Liver (tissue), 8 donors: ENCODE measurements at regions not wholly inside any gene's neighbourhood (a gene's known extent, or its start where the extent isn't known, plus 50 kb on each side); places are given as distances from the start of the nearest gene placed in this dataset.
"Not testable (repeated sequence)": the region's sequence is repeated elsewhere in the genome, so short reads cannot be mapped to it uniquely, and the experiment has no call there.

ENCODE experiments used
- DNase-seq: peaks from one replicate; pipeline ENCODE4 v3.0.0-alpha.2; 2017; ENCODE audit warnings: low spot score
- H3K27ac ChIP-seq, 2 donors: one replicate each; pipeline ENCODE4 v1.7.0; 2013; ENCODE audit warnings: inconsistent platforms in 2 of 2, low read length in 2 of 2, control low read depth in 1 of 2, low read depth in 1 of 2, mild to moderate bottlenecking in 1 of 2
- H3K27me3 ChIP-seq, 4 donors: one replicate each; pipeline versions ENCODE4 v1.6.1 to v1.7.0; 2013; ENCODE audit warnings: low read length in 3 of 4, inconsistent platforms in 1 of 4, mild to moderate bottlenecking in 1 of 4, moderate library complexity in 1 of 4; ENCODE audit not compliant: control insufficient read depth in 4 of 4, insufficient read depth in 4 of 4
- H3K36me3 ChIP-seq, 4 donors: one replicate each; pipeline versions ENCODE4 v1.6.1 to v1.7.0; 2013; ENCODE audit warnings: low read length in 3 of 4, mild to moderate bottlenecking in 3 of 4, low read depth in 1 of 4, moderate library complexity in 1 of 4; ENCODE audit not compliant: control insufficient read depth in 4 of 4, insufficient read depth in 3 of 4
- H3K4me1 ChIP-seq, 4 donors: one replicate each; pipeline versions ENCODE4 v1.6.1 to v1.7.0; 2013; ENCODE audit warnings: low read length in 3 of 4, mild to moderate bottlenecking in 3 of 4, moderate library complexity in 1 of 4; ENCODE audit not compliant: control insufficient read depth in 4 of 4, insufficient read depth in 4 of 4
- H3K4me3 ChIP-seq, 3 donors: one replicate each; pipeline versions ENCODE4 v1.6.1 to v1.7.0; 2013; ENCODE audit warnings: low read length in 3 of 3, control low read depth in 1 of 3, low read depth in 1 of 3, mild to moderate bottlenecking in 1 of 3
- H3K9ac ChIP-seq, 2 donors: one replicate each; pipeline ENCODE4 v1.7.0; 2013; ENCODE audit warnings: low read length in 2 of 2, mild to moderate bottlenecking in 2 of 2, moderate library complexity in 2 of 2, control low read depth in 1 of 2, low read depth in 1 of 2
- H3K9me3 ChIP-seq, 4 donors: one replicate each; pipeline versions ENCODE4 v1.6.1 to v1.7.0; 2013; ENCODE audit warnings: low read length in 3 of 4; ENCODE audit not compliant: control insufficient read depth in 4 of 4
- ATF3 ChIP-seq: IDR thresholded peaks from 2 replicates; pipeline ENCODE4 v1.6.1; 2016; ENCODE audit warnings: antibody characterized with exemption
- CTCF ChIP-seq: fragments of 150-350 bp; IDR thresholded peaks from 2 replicates; pipeline ENCODE4 v1.5.1; 2017; ENCODE audit warnings: improper control_type of control experiment, low read depth, low read length; ENCODE audit not compliant: missing input control
- EGR1 ChIP-seq, 2 donors: IDR thresholded peaks; 2 replicates each; pipeline ENCODE4 v1.6.1; 2016 to 2018; ENCODE audit warnings: antibody characterized with exemption in 2 of 2, low read depth in 2 of 2
- FOXA1 ChIP-seq: IDR thresholded peaks from 2 replicates; pipeline ENCODE4 v1.6.1; 2016; ENCODE audit warnings: antibody characterized with exemption
- FOXA2 ChIP-seq: IDR thresholded peaks from 2 replicates; pipeline ENCODE4 v1.6.1; 2016; ENCODE audit warnings: antibody characterized with exemption
- GABPA ChIP-seq, 2 donors: IDR thresholded peaks in 1 of 2; conservative IDR thresholded peaks in 1 of 2; 2 replicates each; pipeline ENCODE4 v1.6.1; 2016; ENCODE audit warnings: antibody characterized with exemption in 2 of 2, mild to moderate bottlenecking in 1 of 2, moderate library complexity in 1 of 2
- HNF4A ChIP-seq, 2 donors: conservative IDR thresholded peaks; 2 replicates each; pipeline ENCODE4 v1.6.1; 2016; ENCODE audit warnings: antibody characterized with exemption in 2 of 2, mild to moderate bottlenecking in 2 of 2
- RAD21 ChIP-seq, 2 donors: IDR thresholded peaks; 2 replicates each; pipeline ENCODE4 v1.6.1; 2016; ENCODE audit warnings: antibody characterized with exemption in 2 of 2, mild to moderate bottlenecking in 2 of 2
- REST ChIP-seq: IDR thresholded peaks from 2 replicates; pipeline ENCODE4 v1.6.1; 2016; ENCODE audit warnings: antibody characterized with exemption, mild to moderate bottlenecking
- RXRA ChIP-seq, 2 donors: IDR thresholded peaks; 2 replicates each; pipeline ENCODE4 v1.6.1; 2017 to 2018; ENCODE audit warnings: antibody characterized with exemption in 2 of 2, mild to moderate bottlenecking in 1 of 2
- SP1 ChIP-seq: IDR thresholded peaks from 2 replicates; pipeline ENCODE4 v1.6.1; 2018; ENCODE audit warnings: antibody characterized with exemption, mild to moderate bottlenecking
- TAF1 ChIP-seq: conservative IDR thresholded peaks from 2 replicates; pipeline ENCODE4 v1.6.1; 2016; ENCODE audit warnings: antibody characterized with exemption, mild to moderate bottlenecking
- YY1 ChIP-seq: IDR thresholded peaks from 2 replicates; pipeline ENCODE4 v1.6.1; 2016; ENCODE audit warnings: antibody characterized with exemption, mild to moderate bottlenecking
- ZBTB33 ChIP-seq: IDR thresholded peaks from 2 replicates; pipeline ENCODE4 v1.6.1; 2016; ENCODE audit warnings: antibody characterized with exemption
- WGBS: extraction: QIAGEN DNeasy Blood & Tissue Kit; methylation state at CpG from one replicate; pipeline ENCODE4 v1.1.7; 2013; 5-methylcytosine and 5-hydroxymethylcytosine counted together
- donor health status: healthy.
- donor health status: healthy.
- donor health status: healthy.
- donor health status: healthy.
- donor health status: healthy.

- WGBS, result 70% methylated on average over 18 of the region's 18 CpGs
- Histone ChIP-seq H3K9me3 (peaks cover 0 to 3% (median 0%) of the 10 kb centered on the region in 4 donors), H3K4me3 (no peak overlapping the region), H3K36me3 (no peaks in the 10 kb centered on the region), H3K27me3 (no peaks in the 10 kb centered on the region), H3K27ac (no peak overlapping the region), H3K4me1 (no peaks in the 10 kb centered on the region), H3K9ac (no peak overlapping the region)
- TF ChIP-seq ATF3, result no peak
- no peak for TF ChIP-seq HNF4A (conservative IDR thresholded peaks at IDR 0.05)
- no peak for TF ChIP-seq RXRA (IDR thresholded peaks at IDR 0.05)
- no peak for TF ChIP-seq EGR1 (IDR thresholded peaks at IDR 0.05; ENCODE audit: low read depth in 2 of 2)
- TF ChIP-seq FOXA1, result no peak
- no peak for TF ChIP-seq REST
- TF ChIP-seq CTCF, result no peak
- no peak for TF ChIP-seq ZBTB33
- no peak for TF ChIP-seq TAF1
- no peak for TF ChIP-seq RAD21 (IDR thresholded peaks at IDR 0.05)
- no peak for TF ChIP-seq FOXA2
- no peak for TF ChIP-seq GABPA (IDR thresholded peaks at IDR 0.05 in 1 of 2, conservative IDR thresholded peaks at IDR 0.05 in 1 of 2)
- no peak for TF ChIP-seq YY1
- no peak for TF ChIP-seq SP1
- no peak for DNase-seq
These were observed 682.4 kb downstream of the KCNJ18 start for GRCh38 chr17:22374741-22375140.

- H3K27me3 ChIP-seq, H3K4me1 ChIP-seq, DNase-seq, H3K4me3 ChIP-seq, H3K36me3 ChIP-seq, H3K9me3 ChIP-seq, H3K27ac ChIP-seq, H3K9ac ChIP-seq: not testable (repeated sequence)
- WGBS, result 67% methylated on average over 22 of the region's 41 CpGs
These were observed 684.4 kb downstream of the KCNJ18 start for GRCh38 chr17:22376747-22377146.

- not testable (repeated sequence) for DNase-seq, H3K27me3 ChIP-seq, H3K27ac ChIP-seq, H3K36me3 ChIP-seq, H3K4me3 ChIP-seq, H3K4me1 ChIP-seq, H3K9ac ChIP-seq, H3K9me3 ChIP-seq
- WGBS, result 73% methylated on average over 2 of the region's 19 CpGs
These were observed 686.4 kb downstream of the KCNJ18 start for GRCh38 chr17:22378748-22379147.

GRCh38 chr17:22381589-22381988 is 689.3 kb downstream of the KCNJ18 start:
- not testable (repeated sequence) for H3K4me3 ChIP-seq, H3K4me1 ChIP-seq, DNase-seq, H3K27ac ChIP-seq, H3K27me3 ChIP-seq, H3K9me3 ChIP-seq, H3K9ac ChIP-seq, H3K36me3 ChIP-seq
- WGBS, result no CpG with 5 or more reads among the region's 40 CpGs
